K562 (cell line): ENCODE measurements at regions not wholly inside any gene's neighbourhood (a gene's known extent, or its start where the extent isn't known, plus 50 kb on each side); places are given as distances from the start of the nearest gene placed in this dataset.

Experiments
- ATAC-seq: fragments of 200-7000 bp; cut with Tn5 transposase; 3 replicates; pipeline ENCODE4 v1.9.1; 2020; ENCODE audit warnings: moderate library complexity
- BruUV-seq: library from RNA; stranded (reverse); fragments of 400-500 nt; replicated peaks from 2 replicates; lab custom pipeline; 2021; lab: Mats Ljungman, UMichigan
- CTCF ChIA-PET: fragments of 300-600 bp; formaldehyde crosslinking; extraction: SDS; loops from one replicate; lab custom pipeline; 2021; ENCODE audit warnings: low intra/inter-chr PET ratio; lab: Yijun Ruan, JAX
- POLR2A ChIA-PET: fragments of 300-600, 350-650 bp; sonication (Branson Sonifier 250); formaldehyde crosslinking; extraction: SDS; loops from one replicate; lab custom pipeline; 2021; ENCODE audit warnings: antibody characterized with exemption, inconsistent platforms; lab: Yijun Ruan, JAX
- DNase-seq, 4 experiments: peaks; one replicate each; pipeline versions ENCODE4 v3.0.0 to v3.0.0-alpha.2; 2011 to 2018; ENCODE audit warnings: low spot score in 3 of 4, mixed read lengths in 3 of 4; ENCODE audit errors: extremely low read depth in 1 of 4
- FAIRE-seq: peaks from 2 replicates; lab custom pipeline; 2011; peaks lifted over from hg19 to GRCh38; lab: Jason Lieb, UNC
- H2AFZ ChIP-seq: 2 replicates; pipeline ENCODE4 v1.6.0; 2011; ENCODE audit warnings: low read depth, low read length, control low read depth, inconsistent platforms
- H3K27ac ChIP-seq: fragments of 200-600 bp; 3 replicates; pipeline ENCODE4 v1.8.0; 2011; ENCODE audit warnings: low read depth, mild to moderate bottlenecking, control low read depth, inconsistent platforms, low read length, moderate library complexity, mixed read lengths; ENCODE audit errors: extremely low read depth
- H3K27me3 ChIP-seq, 2 experiments: fragments of 300-600 bp in 1 of 2; 2 replicates in 1 of 2; 3 replicates in 1 of 2; pipeline versions ENCODE4 v1.6.0 to v1.8.0; 2011; ENCODE audit warnings: inconsistent platforms in 2 of 2, low read length in 2 of 2, mild to moderate bottlenecking in 1 of 2, mixed read lengths in 1 of 2, moderate library complexity in 1 of 2; ENCODE audit not compliant: control insufficient read depth in 2 of 2, insufficient read depth in 2 of 2
- H3K36me3 ChIP-seq: fragments of 300-600 bp; 3 replicates; pipeline ENCODE4 v1.8.0; 2011; ENCODE audit warnings: mild to moderate bottlenecking, low read length, inconsistent platforms; ENCODE audit not compliant: control insufficient read depth, insufficient read depth
- H3K4me1 ChIP-seq, 2 experiments: fragments of 200-600 bp in 1 of 2; replicated peaks in 1 of 2; 2 replicates in 1 of 2; 3 replicates in 1 of 2; pipeline versions ENCODE4 v1.5.1 to v1.8.0; 2011; ENCODE audit warnings: inconsistent platforms in 2 of 2, low read length in 2 of 2, mild to moderate bottlenecking in 1 of 2, mixed read lengths in 1 of 2, moderate library complexity in 1 of 2; ENCODE audit not compliant: control insufficient read depth in 2 of 2, insufficient read depth in 2 of 2
- H3K4me2 ChIP-seq: 2 replicates; pipeline ENCODE4 v1.6.1; 2011; ENCODE audit warnings: low read length, control low read depth, inconsistent platforms, mixed read lengths; ENCODE audit not compliant: insufficient read depth
- H3K4me3 ChIP-seq: fragments of 200-600 bp; sonication (generic), shearing (Covaris generic); 2 replicates; pipeline ENCODE4 v1.5.1; 2016; ENCODE audit warnings: control low read depth, inconsistent platforms
- H3K79me2 ChIP-seq: fragments of 200-600 bp; 3 replicates; pipeline ENCODE4 v1.8.0; 2011; ENCODE audit warnings: low read length, inconsistent platforms; ENCODE audit not compliant: control insufficient read depth, insufficient read depth
- H3K9ac ChIP-seq, 2 experiments: 2 replicates each; pipeline versions ENCODE4 v1.6.0 to v1.6.1; 2011; ENCODE audit warnings: low read depth in 2 of 2, low read length in 2 of 2, control low read depth in 1 of 2, inconsistent platforms in 1 of 2, mild to moderate bottlenecking in 1 of 2, mixed read lengths in 1 of 2; ENCODE audit not compliant: insufficient read depth in 1 of 2
- H3K9me1 ChIP-seq: one replicate; pipeline ENCODE4 v1.6.0; 2011; ENCODE audit warnings: inconsistent platforms, mild to moderate bottlenecking, low read length, moderate library complexity; ENCODE audit not compliant: control insufficient read depth, insufficient read depth
- H3K9me3 ChIP-seq: replicated peaks from 2 replicates; pipeline ENCODE4 v1.5.1; 2011; ENCODE audit warnings: low read depth, low read length, inconsistent platforms; ENCODE audit not compliant: control insufficient read depth, insufficient read depth
- H4K20me1 ChIP-seq: replicated peaks from 2 replicates; pipeline ENCODE4 v1.6.1; 2011; ENCODE audit warnings: low read length, inconsistent platforms, mixed read lengths; ENCODE audit not compliant: control insufficient read depth, insufficient read depth
- ARID1B ChIP-seq: fragments of 450-650 bp; IDR thresholded peaks from 2 replicates; pipeline ENCODE4 v1.6.1; 2016; ENCODE audit warnings: antibody characterized with exemption, mild to moderate bottlenecking, inconsistent platforms
- IFI16 ChIP-seq: fragments of 250-450 bp; sonication (Bioruptor Pico); IDR thresholded peaks from 2 replicates; pipeline ENCODE4 v2.1.2; 2022; ENCODE audit warnings: mild to moderate bottlenecking, inconsistent platforms
- MXI1 ChIP-seq: IDR thresholded peaks from 2 replicates; pipeline ENCODE4 v1.6.1; 2011; ENCODE audit warnings: low read depth, mild to moderate bottlenecking, improper control_type of control experiment, low read length
- NELFE ChIP-seq: IDR thresholded peaks from 2 replicates; pipeline ENCODE4 v1.6.1; 2011; ENCODE audit warnings: mild to moderate bottlenecking; ENCODE audit not compliant: insufficient read depth, insufficient read length
- NFIC ChIP-seq: fragments of 450-650 bp; IDR thresholded peaks from 2 replicates; pipeline ENCODE4 v1.6.1; 2017; ENCODE audit warnings: mild to moderate bottlenecking, inconsistent platforms
- RBM17 ChIP-seq: fragments of 200-400 bp; formaldehyde crosslinking; IDR thresholded peaks from 2 replicates; pipeline ENCODE4 v1.6.1; 2017; ENCODE audit warnings: low read depth, mild to moderate bottlenecking, low read length, borderline replicate concordance
- SMARCB1 ChIP-seq: IDR thresholded peaks from 2 replicates; pipeline ENCODE4 v1.6.1; 2011; ENCODE audit warnings: improper control_type of control experiment, low read depth; ENCODE audit not compliant: insufficient read length
- SRSF7 ChIP-seq: fragments of 200-400 bp; formaldehyde crosslinking; optimal IDR thresholded peaks from 2 replicates; pipeline ENCODE3; 2017; ENCODE audit warnings: mild to moderate bottlenecking, low read depth, low read length
- ZBTB7A ChIP-seq: IDR thresholded peaks from 2 replicates; pipeline ENCODE4 v1.6.1; 2011; ENCODE audit warnings: low read depth, mild to moderate bottlenecking, low read length, moderate library complexity, borderline replicate concordance; ENCODE audit not compliant: control insufficient read depth
- WGBS: fragments of 100-300 bp; shearing (Covaris generic); methylation state at CpG from one replicate; pipeline ENCODE4 v1.1.6; 2016; ENCODE audit warnings: low coverage, mixed read lengths; ENCODE audit not compliant: insufficient coverage; ENCODE audit errors: missing lambda C conversion rate; 5-methylcytosine and 5-hydroxymethylcytosine counted together
- in situ Hi-C: fragments of 300-500 bp; cut with MboI; formaldehyde crosslinking; loops from 4 replicates; pipeline ENCODE4 v1.15.0; 2018; ENCODE audit warnings: inconsistent platforms, mixed read lengths
- intact Hi-C: fragments of 100-400 bp; cut with micrococcal nuclease; formaldehyde crosslinking; loops from 2 replicates; pipeline ENCODE4 v1.14.2; 2022
- TF ChIP-seq, protein P1 (sequence below): IDR thresholded peaks from 2 replicates; pipeline ENCODE4 v1.6.1; 2014; ENCODE audit warnings: antibody characterized with exemption
- TF ChIP-seq, protein P2 (sequence below): fragments of 250-450 bp; sonication (Bioruptor Pico); IDR thresholded peaks from 2 replicates; pipeline ENCODE4 v1.5.1; 2021; ENCODE audit warnings: mild to moderate bottlenecking
- TF ChIP-seq, protein P3 (sequence below): fragments of 250-450 bp; sonication (Bioruptor Pico); IDR thresholded peaks from 2 replicates; pipeline ENCODE4 v1.5.0; 2021

DNA sequence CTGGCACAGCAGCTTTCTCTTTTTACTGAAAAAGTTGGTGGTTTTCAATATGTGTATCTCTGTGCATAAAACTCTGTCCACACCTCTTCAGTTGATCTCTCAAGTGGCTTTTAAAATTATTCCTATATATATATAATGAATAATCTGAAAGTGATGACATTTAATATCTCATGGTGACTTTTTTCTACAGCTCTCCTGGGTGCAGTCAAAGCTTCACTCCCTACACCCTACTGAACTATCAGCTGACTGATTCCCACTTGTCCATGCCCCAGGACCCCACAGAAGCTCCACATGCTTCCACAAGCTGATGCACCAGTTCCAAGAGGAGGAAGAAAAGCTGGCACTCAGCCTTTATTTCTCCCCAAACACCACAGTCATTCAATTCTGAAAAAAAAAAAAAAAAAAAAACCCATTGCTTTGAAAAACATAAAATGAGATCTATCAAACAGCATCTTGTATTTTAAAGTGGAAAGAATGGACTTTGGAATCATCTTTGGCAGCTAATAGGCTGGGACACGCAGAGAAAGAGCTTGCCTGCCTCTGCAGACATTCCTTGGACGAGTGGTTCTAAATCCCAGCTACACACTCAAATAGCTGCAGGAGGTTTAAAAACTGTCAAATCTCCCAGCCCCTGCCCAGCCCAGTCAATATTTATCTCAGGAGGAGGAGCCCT lies 75.3 kb upstream of the GDF10 start:
- no peak for ATAC-seq
- no peak overlapping the region for H3K4me3 ChIP-seq
- TF ChIP-seq SRSF7 (no peak), NELFE (no peak), MXI1 (no peak), NFIC (no peak), ARID1B (no peak), IFI16 (CRISPR knock-in tag) (no peak), SMARCB1 (no peak), ZBTB7A (no peak), RBM17 (no peak)
- TF ChIP-seq, protein P1, sequence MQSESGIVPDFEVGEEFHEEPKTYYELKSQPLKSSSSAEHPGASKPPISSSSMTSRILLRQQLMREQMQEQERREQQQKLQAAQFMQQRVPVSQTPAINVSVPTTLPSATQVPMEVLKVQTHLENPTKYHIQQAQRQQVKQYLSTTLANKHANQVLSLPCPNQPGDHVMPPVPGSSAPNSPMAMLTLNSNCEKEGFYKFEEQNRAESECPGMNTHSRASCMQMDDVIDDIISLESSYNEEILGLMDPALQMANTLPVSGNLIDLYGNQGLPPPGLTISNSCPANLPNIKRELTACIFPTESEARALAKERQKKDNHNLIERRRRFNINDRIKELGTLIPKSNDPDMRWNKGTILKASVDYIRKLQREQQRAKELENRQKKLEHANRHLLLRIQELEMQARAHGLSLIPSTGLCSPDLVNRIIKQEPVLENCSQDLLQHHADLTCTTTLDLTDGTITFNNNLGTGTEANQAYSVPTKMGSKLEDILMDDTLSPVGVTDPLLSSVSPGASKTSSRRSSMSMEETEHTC, result no peak
- TF ChIP-seq, protein P2, sequence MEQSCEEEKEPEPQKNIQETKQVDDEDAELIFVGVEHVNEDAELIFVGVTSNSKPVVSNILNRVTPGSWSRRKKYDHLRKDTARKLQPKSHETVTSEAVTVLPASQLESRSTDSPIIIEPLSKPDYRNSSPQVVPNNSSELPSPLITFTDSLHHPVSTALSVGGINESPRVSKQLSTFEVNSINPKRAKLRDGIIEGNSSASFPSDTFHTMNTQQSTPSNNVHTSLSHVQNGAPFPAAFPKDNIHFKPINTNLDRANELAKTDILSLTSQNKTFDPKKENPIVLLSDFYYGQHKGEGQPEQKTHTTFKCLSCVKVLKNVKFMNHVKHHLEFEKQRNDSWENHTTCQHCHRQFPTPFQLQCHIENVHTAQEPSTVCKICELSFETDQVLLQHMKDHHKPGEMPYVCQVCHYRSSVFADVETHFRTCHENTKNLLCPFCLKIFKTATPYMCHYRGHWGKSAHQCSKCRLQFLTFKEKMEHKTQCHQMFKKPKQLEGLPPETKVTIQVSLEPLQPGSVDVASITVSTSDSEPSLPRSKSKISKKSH (CRISPR knock-in tag), result no peak
- TF ChIP-seq, protein P3, sequence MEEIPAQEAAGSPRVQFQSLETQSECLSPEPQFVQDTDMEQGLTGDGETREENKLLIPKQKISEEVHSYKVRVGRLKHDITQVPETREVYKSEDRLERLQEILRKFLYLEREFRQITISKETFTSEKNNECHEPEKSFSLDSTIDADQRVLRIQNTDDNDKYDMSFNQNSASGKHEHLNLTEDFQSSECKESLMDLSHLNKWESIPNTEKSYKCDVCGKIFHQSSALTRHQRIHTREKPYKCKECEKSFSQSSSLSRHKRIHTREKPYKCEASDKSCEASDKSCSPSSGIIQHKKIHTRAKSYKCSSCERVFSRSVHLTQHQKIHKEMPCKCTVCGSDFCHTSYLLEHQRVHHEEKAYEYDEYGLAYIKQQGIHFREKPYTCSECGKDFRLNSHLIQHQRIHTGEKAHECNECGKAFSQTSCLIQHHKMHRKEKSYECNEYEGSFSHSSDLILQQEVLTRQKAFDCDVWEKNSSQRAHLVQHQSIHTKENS (CRISPR knock-in tag), result no peak
- TF ChIP-seq, all 486 proteins: peak for 0
- no peaks in the 10 kb centered on the region for H4K20me1 ChIP-seq
- intact Hi-C loops (no loop called here), in situ Hi-C loops (no loop called here)
- H2AFZ ChIP-seq, result no peak overlapping the region
- no peaks in the 10 kb centered on the region for H3K9me1 ChIP-seq
- BruUV-seq, result no TSS peak
- H3K79me2 ChIP-seq, result no peaks in the 10 kb centered on the region
- 0% methylated on average over 2 of the region's 2 CpGs for WGBS
- H3K27ac ChIP-seq, result no peak overlapping the region
- no peaks in the 10 kb centered on the region for H3K9me3 ChIP-seq
- peaks cover 0 to 29% of the 10 kb centered on the region in 2 experiments; a peak in 2 of 5 replicates for H3K27me3 ChIP-seq
- H3K4me2 ChIP-seq, result no peak overlapping the region
- FAIRE-seq (no peak), DNase-seq (no peak)
- no peaks in the 10 kb centered on the region for H3K4me1 ChIP-seq
- CTCF ChIA-PET, result interaction anchor here (1.4 kb wide), 1 partner anchor 177 kb away, joined by 5 read pairs; no protein-coding TSS in a partner anchor
- POLR2A ChIA-PET, result interaction anchor here (0.6 to 2.2 kb wide), 4 partner anchors 8 to 16 kb away, joined by 3 to 8 read pairs (median 3); no protein-coding TSS in a partner anchor
- H3K36me3 ChIP-seq, result no peaks in the 10 kb centered on the region
- H3K9ac ChIP-seq, result no peak overlapping the region
